ENCODE measurements at regions not wholly inside any gene's neighbourhood (a gene's known extent, or its start where the extent isn't known, plus 50 kb on each side); places are given as distances from the start of the nearest gene placed in this dataset.

GRCh38 chr13:47723898-47724297, 277.2 kb downstream of the SUCLA2 start:
- no peak overlapping the region for H2AFZ ChIP-seq (ENCODE audit: control insufficient read depth, low read length)
- no peaks in the 10 kb centered on the region for H4K20me1 ChIP-seq (ENCODE audit: control insufficient read depth, extremely low read depth, insufficient read depth, low read length)
- H3K4me2 ChIP-seq (ENCODE audit: control insufficient read depth, extremely low read depth, insufficient read depth, low read depth, low read length) = no peak overlapping the region
- H3K4me1 ChIP-seq (ENCODE audit: control insufficient read depth, extremely low read depth, insufficient read depth, low read length) = no peaks in the 10 kb centered on the region
- H3K27ac ChIP-seq (ENCODE audit: control insufficient read depth, insufficient read depth, low read length) = no peak overlapping the region
- H3K9me1 ChIP-seq (ENCODE audit: control insufficient read depth, extremely low read depth, insufficient read depth, low read length) = no peaks in the 10 kb centered on the region
- FAIRE-seq (no peak), DNase-seq (ENCODE audit: low read depth, low spot score) (no peak)
- no peaks in the 10 kb centered on the region for H3K79me2 ChIP-seq (ENCODE audit: control insufficient read depth, insufficient read depth, low read length)
- H3K9me3 ChIP-seq (ENCODE audit: control insufficient read depth, low read depth, low read length) = no peaks in the 10 kb centered on the region
- TF ChIP-seq, protein P1, sequence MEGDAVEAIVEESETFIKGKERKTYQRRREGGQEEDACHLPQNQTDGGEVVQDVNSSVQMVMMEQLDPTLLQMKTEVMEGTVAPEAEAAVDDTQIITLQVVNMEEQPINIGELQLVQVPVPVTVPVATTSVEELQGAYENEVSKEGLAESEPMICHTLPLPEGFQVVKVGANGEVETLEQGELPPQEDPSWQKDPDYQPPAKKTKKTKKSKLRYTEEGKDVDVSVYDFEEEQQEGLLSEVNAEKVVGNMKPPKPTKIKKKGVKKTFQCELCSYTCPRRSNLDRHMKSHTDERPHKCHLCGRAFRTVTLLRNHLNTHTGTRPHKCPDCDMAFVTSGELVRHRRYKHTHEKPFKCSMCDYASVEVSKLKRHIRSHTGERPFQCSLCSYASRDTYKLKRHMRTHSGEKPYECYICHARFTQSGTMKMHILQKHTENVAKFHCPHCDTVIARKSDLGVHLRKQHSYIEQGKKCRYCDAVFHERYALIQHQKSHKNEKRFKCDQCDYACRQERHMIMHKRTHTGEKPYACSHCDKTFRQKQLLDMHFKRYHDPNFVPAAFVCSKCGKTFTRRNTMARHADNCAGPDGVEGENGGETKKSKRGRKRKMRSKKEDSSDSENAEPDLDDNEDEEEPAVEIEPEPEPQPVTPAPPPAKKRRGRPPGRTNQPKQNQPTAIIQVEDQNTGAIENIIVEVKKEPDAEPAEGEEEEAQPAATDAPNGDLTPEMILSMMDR (optimal IDR thresholded peaks at IDR 0.05 in 1 of 3, IDR thresholded peaks at IDR 0.05 in 1 of 3, conservative IDR thresholded peaks at IDR 0.05 in 1 of 3; ENCODE audit: extremely low read depth in 1 of 3, insufficient read depth in 2 of 3, low read length in 3 of 3) = no peak
- no peak for TF ChIP-seq EZH2 (IDR thresholded peaks at IDR 0.05; ENCODE audit: low read length)
- dilution Hi-C loops (cut with MboI; ENCODE audit: extremely low pct_ligation_motif_present, low sequenced_read_pairs) = no loop called here
- H3K36me3 ChIP-seq (ENCODE audit: control insufficient read depth in 2 of 2, extremely low read depth in 1 of 2, insufficient read depth in 2 of 2, low read length in 2 of 2) = no peaks in the 10 kb centered on the region
- no peak overlapping the region for H3K4me3 ChIP-seq (ENCODE audit: control insufficient read depth in 2 of 3, extremely low read depth in 1 of 3, insufficient read depth in 2 of 3, low read depth in 1 of 3, low read length in 3 of 3)
- H3K27me3 ChIP-seq (ENCODE audit: control insufficient read depth, extremely low read depth, insufficient read depth, low read length) = peaks cover 7% of the 10 kb centered on the region
- H3K9ac ChIP-seq (ENCODE audit: control insufficient read depth, extremely low read depth, insufficient read depth, low read length) = no peak overlapping the region

DNA sequence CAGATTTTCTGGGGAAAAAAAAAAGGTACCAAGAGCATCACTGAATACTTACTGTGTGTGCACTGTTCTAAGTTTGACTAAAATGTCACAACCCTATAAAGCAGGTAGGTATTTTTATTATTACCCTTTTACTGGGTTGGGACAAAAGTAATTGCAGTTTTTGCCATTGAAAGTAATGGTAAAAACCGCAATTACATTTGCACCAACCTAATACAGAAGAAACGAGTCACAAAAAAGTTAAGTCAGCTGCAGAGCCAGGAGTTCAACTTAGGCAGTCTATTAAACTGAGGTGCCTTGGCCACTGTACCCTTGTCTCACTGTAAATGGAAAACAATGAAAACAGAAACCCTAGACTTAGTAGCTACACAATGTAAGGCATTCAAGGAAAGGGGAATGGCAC, 281.9 kb downstream of the SUCLA2 start:
- H3K4me2 ChIP-seq (ENCODE audit: control insufficient read depth, extremely low read depth, insufficient read depth, low read depth, low read length) = no peak overlapping the region
- no peak for TF ChIP-seq EZH2 (IDR thresholded peaks at IDR 0.05; ENCODE audit: low read length)
- TF ChIP-seq, protein P1 (optimal IDR thresholded peaks at IDR 0.05 in 1 of 3, IDR thresholded peaks at IDR 0.05 in 1 of 3, conservative IDR thresholded peaks at IDR 0.05 in 1 of 3; ENCODE audit: extremely low read depth in 1 of 3, insufficient read depth in 2 of 3, low read length in 3 of 3) = no peak
- FAIRE-seq (no peak), DNase-seq (ENCODE audit: low read depth, low spot score) (no peak)
- H3K4me1 ChIP-seq (ENCODE audit: control insufficient read depth, extremely low read depth, insufficient read depth, low read length) = no peaks in the 10 kb centered on the region
- no peaks in the 10 kb centered on the region for H3K9me3 ChIP-seq (ENCODE audit: control insufficient read depth, low read depth, low read length)
- H3K9me1 ChIP-seq (ENCODE audit: control insufficient read depth, extremely low read depth, insufficient read depth, low read length) = no peaks in the 10 kb centered on the region
- no peaks in the 10 kb centered on the region for H3K36me3 ChIP-seq (ENCODE audit: control insufficient read depth in 2 of 2, extremely low read depth in 1 of 2, insufficient read depth in 2 of 2, low read length in 2 of 2)
- no peaks in the 10 kb centered on the region for H4K20me1 ChIP-seq (ENCODE audit: control insufficient read depth, extremely low read depth, insufficient read depth, low read length)
- H3K4me3 ChIP-seq (ENCODE audit: control insufficient read depth in 2 of 3, extremely low read depth in 1 of 3, insufficient read depth in 2 of 3, low read depth in 1 of 3, low read length in 3 of 3) = no peak overlapping the region
- H3K9ac ChIP-seq (ENCODE audit: control insufficient read depth, extremely low read depth, insufficient read depth, low read length) = no peak overlapping the region
- H2AFZ ChIP-seq (ENCODE audit: control insufficient read depth, low read length) = no peak overlapping the region
- H3K79me2 ChIP-seq (ENCODE audit: control insufficient read depth, insufficient read depth, low read length) = no peaks in the 10 kb centered on the region
- H3K27ac ChIP-seq (ENCODE audit: control insufficient read depth, insufficient read depth, low read length) = no peak overlapping the region
- dilution Hi-C loops (cut with MboI; ENCODE audit: extremely low pct_ligation_motif_present, low sequenced_read_pairs) = no loop called here
- H3K27me3 ChIP-seq (ENCODE audit: control insufficient read depth, extremely low read depth, insufficient read depth, low read length) = peaks cover 7% of the 10 kb centered on the region
